HG03457 (cell line): ENCODE measurements at regions not wholly inside any gene's neighbourhood (a gene's known extent, or its start where the extent isn't known, plus 50 kb on each side); places are given as distances from the start of the nearest gene placed in this dataset.

Experiments used
- ATAC-seq: cut with Tn5 transposase; IDR thresholded peaks from one replicate; pipeline ENCODE4 v1.9.1; 2021; ENCODE audit warnings: moderate number of reproducible peaks; ENCODE audit not compliant: unreplicated experiment

- no peak for ATAC-seq
Measured at GRCh38 chr11:62030071-62030684, 62.7 kb upstream of the FTH1 start.

GRCh38 chr11:62026739-62027370 lies 59.4 kb upstream of the FTH1 start:
- no peak for ATAC-seq

DNA sequence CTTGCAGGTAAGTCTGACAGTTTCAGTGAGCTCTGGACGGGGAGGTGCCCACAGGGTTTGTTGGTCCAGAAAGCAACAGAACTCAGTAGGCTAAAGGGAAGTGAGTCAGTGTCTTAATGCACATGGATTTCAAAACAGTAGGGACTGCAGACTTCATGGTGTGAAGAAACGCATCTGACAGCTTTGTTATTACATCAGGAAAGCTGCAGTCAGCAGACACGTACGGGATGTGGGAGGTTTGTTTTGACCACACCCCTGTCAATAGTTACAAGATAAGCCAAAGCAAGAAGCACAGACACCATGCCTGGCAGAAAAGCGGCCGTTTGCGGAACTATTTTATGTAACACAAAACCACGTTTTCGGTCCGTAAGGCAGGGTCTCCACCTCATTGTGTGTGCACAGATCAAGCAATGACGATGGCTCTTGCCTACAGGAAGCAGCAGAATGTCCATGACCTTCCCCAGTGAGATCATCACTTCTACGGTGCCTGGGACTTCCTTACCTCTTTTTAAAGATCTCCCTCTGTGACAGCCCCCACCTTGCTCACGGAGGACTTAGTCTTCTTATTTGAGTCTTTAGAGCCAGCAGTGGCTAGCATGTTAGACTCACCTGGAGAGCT lies 58.2 kb upstream of the FTH1 start:
- peak; percentile 63 for ATAC-seq

DNA sequence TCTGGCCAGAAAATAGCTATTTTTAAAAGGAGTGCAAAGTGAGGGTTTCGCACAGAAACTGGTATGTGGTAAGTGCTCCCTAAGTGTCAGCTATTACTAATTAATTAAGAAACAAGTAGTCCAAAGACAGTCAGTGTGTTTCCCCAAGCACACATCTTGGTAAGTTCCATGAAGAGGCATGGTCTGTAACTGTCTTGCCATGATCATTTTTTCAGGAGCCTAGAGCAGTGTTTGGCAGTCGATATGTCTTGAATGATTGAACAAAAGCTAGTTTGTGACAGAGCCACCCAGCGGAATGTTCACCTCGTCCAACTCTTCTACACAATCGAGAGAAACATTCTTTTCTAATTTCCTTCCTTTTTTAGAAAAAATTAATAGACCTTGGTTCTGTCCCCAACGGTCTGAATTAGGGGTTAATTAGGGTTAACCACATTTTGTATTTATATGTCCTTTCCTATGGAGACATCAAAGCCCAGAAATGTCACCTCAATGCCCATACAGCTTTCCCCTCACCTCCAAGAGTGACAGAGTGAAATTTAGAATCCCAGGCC lies 57.6 kb upstream of the FTH1 start:
- no peak for ATAC-seq

GRCh38 chr11:62022211-62022610 lies 54.8 kb upstream of the FTH1 start:
- no peak for ATAC-seq

DNA sequence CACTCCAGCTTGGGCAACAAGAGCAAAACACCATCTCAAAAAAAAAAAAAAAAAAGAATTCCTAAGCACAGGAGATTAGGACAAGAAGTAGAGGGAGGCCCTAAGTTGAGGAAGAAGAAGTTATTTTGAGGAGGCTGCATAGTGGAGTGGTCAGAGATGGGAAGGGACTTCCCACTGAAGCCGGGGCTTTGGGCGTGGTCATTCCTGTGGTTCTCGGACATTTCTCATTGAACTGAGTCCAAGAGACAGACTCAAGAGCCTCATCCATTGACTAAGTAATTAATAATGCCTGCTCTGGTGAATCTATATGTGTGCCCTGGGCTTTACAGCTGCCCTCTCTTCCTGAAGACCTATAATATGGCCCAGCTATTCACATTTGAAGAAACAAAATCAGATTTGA lies 53.2 kb upstream of the FTH1 start:
- ATAC-seq = no peak

DNA sequence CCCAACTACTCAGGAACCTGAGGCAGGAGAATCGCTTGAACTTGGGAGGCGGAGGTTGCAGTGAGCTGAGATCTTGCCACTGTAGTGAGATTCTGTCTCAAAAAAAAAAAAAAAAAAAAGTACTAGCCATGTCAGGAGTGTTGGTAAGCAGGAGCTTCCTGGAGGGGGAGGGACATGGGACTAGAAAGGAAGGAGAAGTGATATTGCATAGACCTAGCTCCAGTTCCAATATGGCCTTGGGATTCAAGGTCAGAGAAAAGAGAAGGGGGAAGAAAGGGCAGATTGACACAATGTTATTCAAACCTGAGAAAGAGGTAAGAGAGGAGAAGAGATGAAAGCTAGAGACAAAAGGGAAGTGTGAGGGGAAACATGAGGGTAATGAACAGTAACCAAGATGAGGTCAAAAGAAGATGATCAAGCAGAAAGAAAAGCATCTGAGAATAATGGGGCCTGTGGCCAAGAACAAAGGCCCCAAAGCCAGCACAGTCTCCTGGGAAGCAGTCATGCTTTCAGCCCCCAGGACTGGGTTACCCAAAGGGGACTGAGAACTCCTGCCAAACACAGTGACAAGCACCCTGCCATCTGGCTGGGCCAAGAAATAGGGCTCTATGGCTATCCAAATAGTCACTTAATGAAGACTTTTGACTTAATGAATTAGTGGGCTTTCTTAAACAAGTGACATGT lies 51.7 kb upstream of the FTH1 start:
- no peak for ATAC-seq

GRCh38 chr11:62017878-62018655 lies 50.6 kb upstream of the FTH1 start:
- ATAC-seq = no peak
